ENCODE measurements at regions not wholly inside any gene's neighbourhood (a gene's known extent, or its start where the extent isn't known, plus 50 kb on each side); places are given as distances from the start of the nearest gene placed in this dataset.

GRCh38 chr10:44013981-44014380 is 365.3 kb upstream of the ZNF32 start:
- Histone ChIP-seq H3K9ac (ENCODE audit: low read depth, low read length) (no peak overlapping the region), H3K9me3 (ENCODE audit: control insufficient read depth, insufficient read depth, low read length) (no peaks in the 10 kb centered on the region), H3K36me3 (ENCODE audit: insufficient read depth, low read length) (no peaks in the 10 kb centered on the region), H3K4me1 (ENCODE audit: insufficient read depth, low read length) (no peaks in the 10 kb centered on the region)

- Histone ChIP-seq H3K36me3 (ENCODE audit: insufficient read depth, low read length) (no peaks in the 10 kb centered on the region), H3K4me1 (ENCODE audit: insufficient read depth, low read length) (no peaks in the 10 kb centered on the region; the same call in 1 of the 2 replicates), H3K9ac (ENCODE audit: low read depth, low read length) (no peak overlapping the region), H3K9me3 (ENCODE audit: control insufficient read depth, insufficient read depth, low read length) (no peaks in the 10 kb centered on the region)
These were observed 364.2 kb upstream of the ZNF32 start for GRCh38 chr10:44012921-44013320.

GRCh38 chr10:44011603-44011981 is 362.9 kb upstream of the ZNF32 start:
- Histone ChIP-seq H3K36me3 (ENCODE audit: insufficient read depth, low read length) (no peaks in the 10 kb centered on the region), H3K4me1 (ENCODE audit: insufficient read depth, low read length) (no peaks in the 10 kb centered on the region; the same call in 1 of the 2 replicates), H3K9me3 (ENCODE audit: control insufficient read depth, insufficient read depth, low read length) (no peaks in the 10 kb centered on the region), H3K9ac (ENCODE audit: low read depth, low read length) (no peak overlapping the region)

GRCh38 chr10:44010873-44011602 is 362.4 kb upstream of the ZNF32 start:
- H3K4me1 ChIP-seq (ENCODE audit: insufficient read depth, low read length) = no peaks in the 10 kb centered on the region; the same call in 1 of the 2 replicates
- no peak overlapping the region for H3K9ac ChIP-seq (ENCODE audit: low read depth, low read length)
- no peaks in the 10 kb centered on the region for H3K36me3 ChIP-seq (ENCODE audit: insufficient read depth, low read length)
- no peaks in the 10 kb centered on the region for H3K9me3 ChIP-seq (ENCODE audit: control insufficient read depth, insufficient read depth, low read length)

GRCh38 chr10:44009891-44010632 is 361.4 kb upstream of the ZNF32 start:
- H3K4me1 ChIP-seq (ENCODE audit: insufficient read depth, low read length) = no peaks in the 10 kb centered on the region; the same call in 1 of the 2 replicates

GRCh38 chr10:44008917-44009709 is 360.4 kb upstream of the ZNF32 start:
- Histone ChIP-seq H3K9ac (ENCODE audit: low read depth, low read length) (no peak overlapping the region), H3K4me1 (ENCODE audit: insufficient read depth, low read length) (no peaks in the 10 kb centered on the region; the same call in 1 of the 2 replicates), H3K9me3 (ENCODE audit: control insufficient read depth, insufficient read depth, low read length) (no peaks in the 10 kb centered on the region), H3K36me3 (ENCODE audit: insufficient read depth, low read length) (no peaks in the 10 kb centered on the region)

More at GRCh38 chr10:44009891-44010632, 361.4 kb upstream of the ZNF32 start:
- Histone ChIP-seq H3K9ac (ENCODE audit: low read depth, low read length) (no peak overlapping the region), H3K36me3 (ENCODE audit: insufficient read depth, low read length) (no peaks in the 10 kb centered on the region), H3K9me3 (ENCODE audit: control insufficient read depth, insufficient read depth, low read length) (no peaks in the 10 kb centered on the region)

- H3K36me3 ChIP-seq (ENCODE audit: insufficient read depth, low read length) = no peaks in the 10 kb centered on the region
- H3K9me3 ChIP-seq (ENCODE audit: control insufficient read depth, insufficient read depth, low read length) = no peaks in the 10 kb centered on the region
- H3K4me1 ChIP-seq (ENCODE audit: insufficient read depth, low read length) = no peaks in the 10 kb centered on the region; the same call in 1 of the 2 replicates
- H3K9ac ChIP-seq (ENCODE audit: low read depth, low read length) = no peak overlapping the region
These were observed 359.7 kb upstream of the ZNF32 start for GRCh38 chr10:44008270-44008916.

GRCh38 chr10:44006771-44007170 is 358.1 kb upstream of the ZNF32 start:
- no peaks in the 10 kb centered on the region; the same call in 1 of the 2 replicates for H3K4me1 ChIP-seq (ENCODE audit: insufficient read depth, low read length)
- no peak overlapping the region for H3K9ac ChIP-seq (ENCODE audit: low read depth, low read length)
- H3K9me3 ChIP-seq (ENCODE audit: control insufficient read depth, insufficient read depth, low read length) = no peaks in the 10 kb centered on the region
- no peaks in the 10 kb centered on the region for H3K36me3 ChIP-seq (ENCODE audit: insufficient read depth, low read length)

- Histone ChIP-seq H3K4me1 (ENCODE audit: insufficient read depth, low read length) (no peaks in the 10 kb centered on the region; the same call in 1 of the 2 replicates), H3K9me3 (ENCODE audit: control insufficient read depth, insufficient read depth, low read length) (no peaks in the 10 kb centered on the region), H3K9ac (ENCODE audit: low read depth, low read length) (no peak overlapping the region)
These were observed 357.1 kb upstream of the ZNF32 start for GRCh38 chr10:44005788-44006099.

GRCh38 chr10:44004913-44005787 is 356.5 kb upstream of the ZNF32 start:
- Histone ChIP-seq H3K9ac (ENCODE audit: low read depth, low read length) (no peak overlapping the region), H3K4me1 (ENCODE audit: insufficient read depth, low read length) (no peaks in the 10 kb centered on the region; the same call in 1 of the 2 replicates), H3K9me3 (ENCODE audit: control insufficient read depth, insufficient read depth, low read length) (no peaks in the 10 kb centered on the region), H3K36me3 (ENCODE audit: insufficient read depth, low read length) (no peaks in the 10 kb centered on the region)

More at GRCh38 chr10:44005788-44006099, 357.1 kb upstream of the ZNF32 start:
- H3K36me3 ChIP-seq (ENCODE audit: insufficient read depth, low read length) = no peaks in the 10 kb centered on the region

GRCh38 chr10:43998021-43998809 is 349.5 kb upstream of the ZNF32 start:
- Histone ChIP-seq H3K36me3 (ENCODE audit: insufficient read depth, low read length) (no peaks in the 10 kb centered on the region), H3K4me1 (ENCODE audit: insufficient read depth, low read length) (no peaks in the 10 kb centered on the region), H3K9me3 (ENCODE audit: control insufficient read depth, insufficient read depth, low read length) (no peaks in the 10 kb centered on the region), H3K9ac (ENCODE audit: low read depth, low read length) (no peak overlapping the region)

- Histone ChIP-seq H3K36me3 (ENCODE audit: insufficient read depth, low read length) (no peaks in the 10 kb centered on the region), H3K9ac (ENCODE audit: low read depth, low read length) (no peak overlapping the region), H3K4me1 (ENCODE audit: insufficient read depth, low read length) (no peaks in the 10 kb centered on the region), H3K9me3 (ENCODE audit: control insufficient read depth, insufficient read depth, low read length) (no peaks in the 10 kb centered on the region)
These were observed 348.6 kb upstream of the ZNF32 start for GRCh38 chr10:43997330-43997729.

GRCh38 chr10:43994539-43994938 is 345.9 kb upstream of the ZNF32 start:
- Histone ChIP-seq H3K9ac (ENCODE audit: low read depth, low read length) (no peak overlapping the region), H3K36me3 (ENCODE audit: insufficient read depth, low read length) (no peaks in the 10 kb centered on the region), H3K4me1 (ENCODE audit: insufficient read depth, low read length) (no peaks in the 10 kb centered on the region), H3K9me3 (ENCODE audit: control insufficient read depth, insufficient read depth, low read length) (no peaks in the 10 kb centered on the region)

All from ES-I3 (cell line).